ENCODE measurements at regions not wholly inside any gene's neighbourhood (a gene's known extent, or its start where the extent isn't known, plus 50 kb on each side); places are given as distances from the start of the nearest gene placed in this dataset.

DNA sequence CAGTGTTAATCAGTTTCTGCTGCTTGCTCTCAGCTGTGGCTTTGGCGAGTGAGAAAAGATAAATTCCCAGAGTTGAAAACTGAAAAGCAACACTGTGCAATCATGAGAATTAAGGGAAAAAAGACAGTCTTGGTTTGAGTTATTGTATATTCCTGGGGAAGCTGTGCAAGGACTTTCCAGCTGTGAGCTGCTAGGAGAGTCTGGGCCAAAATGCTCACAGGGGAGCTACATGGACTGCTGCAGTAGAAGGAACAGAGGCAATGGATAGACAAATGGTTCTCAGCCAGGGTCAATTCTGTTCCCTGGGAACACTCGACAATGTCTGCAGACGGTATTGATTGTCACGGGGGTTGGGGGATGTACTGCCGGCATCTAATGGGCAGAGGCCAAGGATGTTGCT is 102.0 kb upstream of the ADAMTS18 start:
- under 1% methylated on average over 5 of the region's 5 CpGs for WGBS (ENCODE audit: low lambda C conversion rate)

More for the DNA sequence above, 102.0 kb upstream of the ADAMTS18 start:
- no peak for ATAC-seq
- TF ChIP-seq HNRNPH1 (optimal IDR thresholded peaks at IDR 0.05; ENCODE audit: low read depth, low read length): no peak
- TF ChIP-seq, protein P1, sequence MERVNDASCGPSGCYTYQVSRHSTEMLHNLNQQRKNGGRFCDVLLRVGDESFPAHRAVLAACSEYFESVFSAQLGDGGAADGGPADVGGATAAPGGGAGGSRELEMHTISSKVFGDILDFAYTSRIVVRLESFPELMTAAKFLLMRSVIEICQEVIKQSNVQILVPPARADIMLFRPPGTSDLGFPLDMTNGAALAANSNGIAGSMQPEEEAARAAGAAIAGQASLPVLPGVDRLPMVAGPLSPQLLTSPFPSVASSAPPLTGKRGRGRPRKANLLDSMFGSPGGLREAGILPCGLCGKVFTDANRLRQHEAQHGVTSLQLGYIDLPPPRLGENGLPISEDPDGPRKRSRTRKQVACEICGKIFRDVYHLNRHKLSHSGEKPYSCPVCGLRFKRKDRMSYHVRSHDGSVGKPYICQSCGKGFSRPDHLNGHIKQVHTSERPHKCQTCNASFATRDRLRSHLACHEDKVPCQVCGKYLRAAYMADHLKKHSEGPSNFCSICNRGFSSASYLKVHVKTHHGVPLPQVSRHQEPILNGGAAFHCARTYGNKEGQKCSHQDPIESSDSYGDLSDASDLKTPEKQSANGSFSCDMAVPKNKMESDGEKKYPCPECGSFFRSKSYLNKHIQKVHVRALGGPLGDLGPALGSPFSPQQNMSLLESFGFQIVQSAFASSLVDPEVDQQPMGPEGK (CRISPR knock-in tag; IDR thresholded peaks at IDR 0.05): no peak
- TF ChIP-seq ZNF777 (CRISPR knock-in tag; IDR thresholded peaks at IDR 0.05): no peak
- TF ChIP-seq, protein P2, sequence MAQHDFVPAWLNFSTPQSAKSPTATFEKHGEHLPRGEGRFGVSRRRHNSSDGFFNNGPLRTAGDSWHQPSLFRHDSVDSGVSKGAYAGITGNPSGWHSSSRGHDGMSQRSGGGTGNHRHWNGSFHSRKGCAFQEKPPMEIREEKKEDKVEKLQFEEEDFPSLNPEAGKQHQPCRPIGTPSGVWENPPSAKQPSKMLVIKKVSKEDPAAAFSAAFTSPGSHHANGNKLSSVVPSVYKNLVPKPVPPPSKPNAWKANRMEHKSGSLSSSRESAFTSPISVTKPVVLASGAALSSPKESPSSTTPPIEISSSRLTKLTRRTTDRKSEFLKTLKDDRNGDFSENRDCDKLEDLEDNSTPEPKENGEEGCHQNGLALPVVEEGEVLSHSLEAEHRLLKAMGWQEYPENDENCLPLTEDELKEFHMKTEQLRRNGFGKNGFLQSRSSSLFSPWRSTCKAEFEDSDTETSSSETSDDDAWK (CRISPR knock-in tag; IDR thresholded peaks at IDR 0.05): no peak
- no peak for TF ChIP-seq ZNF598 (CRISPR knock-in tag; IDR thresholded peaks at IDR 0.05; ENCODE audit: borderline replicate concordance)
- TF ChIP-seq MLLT10 (CRISPR knock-in tag; IDR thresholded peaks at IDR 0.05): no peak
- no peak for TF ChIP-seq ZNF549 (CRISPR knock-in tag; IDR thresholded peaks at IDR 0.05)
- no peak for TF ChIP-seq NAIF1 (CRISPR knock-in tag; IDR thresholded peaks at IDR 0.05; ENCODE audit: borderline replicate concordance)
- Histone ChIP-seq H2AFZ (ENCODE audit: low read length) (no peak overlapping the region), H3K4me3 (replicated peaks in 1 of 3; ENCODE audit: insufficient read depth in 1 of 3, low read depth in 2 of 3, low read length in 3 of 3) (no peak overlapping the region), H3K27me3 (ENCODE audit: control insufficient read depth in 1 of 2, insufficient read depth in 2 of 2, low read length in 2 of 2) (no peaks in the 10 kb centered on the region), H3K79me2 (ENCODE audit: insufficient read depth, low read length) (no peaks in the 10 kb centered on the region), H4K20me1 (ENCODE audit: insufficient read depth, low read length) (no peaks in the 10 kb centered on the region), H3K27ac (ENCODE audit: extremely low read length, insufficient read depth, low read length) (no peak overlapping the region), H3K4me2 (ENCODE audit: low read depth, low read length) (no peak overlapping the region), H3K9ac (ENCODE audit: insufficient read depth, low read depth, low read length) (no peak overlapping the region), H3K4me1 (ENCODE audit: insufficient read depth, low read length) (no peaks in the 10 kb centered on the region), H3K9me3 (ENCODE audit: low read length) (no peaks in the 10 kb centered on the region), H3K36me3 (replicated peaks in 1 of 2; ENCODE audit: control insufficient read depth in 1 of 2, insufficient read depth in 2 of 2, low read length in 2 of 2) (no peaks in the 10 kb centered on the region)
- in situ Hi-C loops (cut with HindIII; ENCODE audit: extremely low pct_ligation_motif_present, low pct_unique_long_range_greater_than_20kb): no loop called here
- intact Hi-C loops (cut with micrococcal nuclease; ENCODE audit: unreplicated experiment): no loop called here
- CTCF ChIA-PET (ENCODE audit: low intra/inter-chr PET ratio, low total read pairs): no interaction called here
- no TSS peak for BruUV-seq (replicated peaks)
- POLR2A ChIA-PET: no interaction called here
- DNase-seq (ENCODE audit: low spot score): no peak
- no peak for FAIRE-seq

Measured in HepG2 (cell line).